ENCODE measurements at regions not wholly inside any gene's neighbourhood (a gene's known extent, or its start where the extent isn't known, plus 50 kb on each side); places are given as distances from the start of the nearest gene placed in this dataset.

- no peaks in the 10 kb centered on the region for H3K9me3 ChIP-seq (ENCODE audit: severe bottlenecking)
- no peak for DNase-seq (ENCODE audit: low spot score)
- no peak for ATAC-seq (ENCODE audit: low read depth)
- no peak for TF ChIP-seq CTCF (IDR thresholded peaks at IDR 0.05; ENCODE audit: poor library complexity, severe bottlenecking)
- no peak overlapping the region for H3K4me3 ChIP-seq (ENCODE audit: severe bottlenecking)
- H3K27ac ChIP-seq (ENCODE audit: poor library complexity, severe bottlenecking) = no peak overlapping the region
- no peaks in the 10 kb centered on the region for H3K4me1 ChIP-seq (ENCODE audit: insufficient read depth, poor library complexity, severe bottlenecking)
- H3K27me3 ChIP-seq (ENCODE audit: insufficient read depth, poor library complexity, severe bottlenecking) = no peaks in the 10 kb centered on the region
- no peaks in the 10 kb centered on the region for H3K36me3 ChIP-seq (ENCODE audit: low read depth)
Observed at GRCh38 chr3:162555761-162556160, 1059.2 kb downstream of the OTOL1 start.

GRCh38 chr3:162558016-162558415 lies 1061.4 kb downstream of the OTOL1 start:
- ATAC-seq (ENCODE audit: low read depth) (no peak), DNase-seq (ENCODE audit: low spot score) (no peak)
- Histone ChIP-seq H3K27me3 (ENCODE audit: insufficient read depth, poor library complexity, severe bottlenecking) (no peaks in the 10 kb centered on the region), H3K36me3 (ENCODE audit: low read depth) (no peaks in the 10 kb centered on the region), H3K4me1 (ENCODE audit: insufficient read depth, poor library complexity, severe bottlenecking) (no peaks in the 10 kb centered on the region), H3K27ac (ENCODE audit: poor library complexity, severe bottlenecking) (no peak overlapping the region), H3K9me3 (ENCODE audit: severe bottlenecking) (no peaks in the 10 kb centered on the region), H3K4me3 (ENCODE audit: severe bottlenecking) (no peak overlapping the region)
- TF ChIP-seq CTCF (IDR thresholded peaks at IDR 0.05; ENCODE audit: poor library complexity, severe bottlenecking) = no peak

- Histone ChIP-seq H3K36me3 (ENCODE audit: low read depth) (no peaks in the 10 kb centered on the region), H3K4me1 (ENCODE audit: insufficient read depth, poor library complexity, severe bottlenecking) (no peaks in the 10 kb centered on the region), H3K9me3 (ENCODE audit: severe bottlenecking) (no peaks in the 10 kb centered on the region), H3K27ac (ENCODE audit: poor library complexity, severe bottlenecking) (no peak overlapping the region), H3K27me3 (ENCODE audit: insufficient read depth, poor library complexity, severe bottlenecking) (no peaks in the 10 kb centered on the region), H3K4me3 (ENCODE audit: severe bottlenecking) (no peak overlapping the region)
- no peak for DNase-seq (ENCODE audit: low spot score)
- no peak for ATAC-seq (ENCODE audit: low read depth)
- TF ChIP-seq CTCF (IDR thresholded peaks at IDR 0.05; ENCODE audit: poor library complexity, severe bottlenecking) = no peak
Observed at GRCh38 chr3:162568706-162569105, 1072.1 kb downstream of the OTOL1 start.

GRCh38 chr3:162569314-162569713 lies 1072.7 kb downstream of the OTOL1 start:
- ATAC-seq (ENCODE audit: low read depth) = no peak
- DNase-seq (ENCODE audit: low spot score) = no peak
- Histone ChIP-seq H3K4me1 (ENCODE audit: insufficient read depth, poor library complexity, severe bottlenecking) (no peaks in the 10 kb centered on the region), H3K27me3 (ENCODE audit: insufficient read depth, poor library complexity, severe bottlenecking) (no peaks in the 10 kb centered on the region), H3K9me3 (ENCODE audit: severe bottlenecking) (no peaks in the 10 kb centered on the region), H3K36me3 (ENCODE audit: low read depth) (no peaks in the 10 kb centered on the region), H3K4me3 (ENCODE audit: severe bottlenecking) (no peak overlapping the region), H3K27ac (ENCODE audit: poor library complexity, severe bottlenecking) (no peak overlapping the region)
- no peak for TF ChIP-seq CTCF (IDR thresholded peaks at IDR 0.05; ENCODE audit: poor library complexity, severe bottlenecking)

GRCh38 chr3:162584986-162585385 lies 1088.4 kb downstream of the OTOL1 start:
- Histone ChIP-seq H3K4me3 (ENCODE audit: severe bottlenecking) (no peak overlapping the region), H3K9me3 (ENCODE audit: severe bottlenecking) (no peaks in the 10 kb centered on the region), H3K4me1 (ENCODE audit: insufficient read depth, poor library complexity, severe bottlenecking) (no peaks in the 10 kb centered on the region), H3K27me3 (ENCODE audit: insufficient read depth, poor library complexity, severe bottlenecking) (no peaks in the 10 kb centered on the region), H3K36me3 (ENCODE audit: low read depth) (no peaks in the 10 kb centered on the region), H3K27ac (ENCODE audit: poor library complexity, severe bottlenecking) (no peak overlapping the region)
- DNase-seq (ENCODE audit: low spot score) = no peak
- no peak for TF ChIP-seq CTCF (IDR thresholded peaks at IDR 0.05; ENCODE audit: poor library complexity, severe bottlenecking)
- no peak for ATAC-seq (ENCODE audit: low read depth)

Measured in RWPE2 (cell line).